GM23338 (cell line): ENCODE measurements at regions not wholly inside any gene's neighbourhood (a gene's known extent, or its start where the extent isn't known, plus 50 kb on each side); places are given as distances from the start of the nearest gene placed in this dataset.

Experiments used
- ATAC-seq: fragments of 200-7000 bp; cut with Tn5 transposase; 3 replicates; pipeline ENCODE4 v1.9.1; 2020
- DNase-seq: peaks from one replicate; pipeline ENCODE4 v3.0.0-alpha.2; 2015; ENCODE audit warnings: low spot score
- H2AFZ ChIP-seq: fragments of 200-600 bp; sonication (generic); 2 replicates; pipeline ENCODE4 v1.8.0; 2016; ENCODE audit warnings: antibody characterized with exemption, mild to moderate bottlenecking, moderate library complexity
- H3F3A ChIP-seq: fragments of 200-600 bp; sonication (generic); replicated peaks from 2 replicates; pipeline ENCODE4 v1.8.0; 2017; ENCODE audit warnings: antibody characterized with exemption, mixed run types, low read depth
- H3K27ac ChIP-seq: fragments of 200-600 bp; sonication (generic); 2 replicates; pipeline ENCODE4 v1.6.1; 2016; ENCODE audit warnings: low read depth
- H3K27me3 ChIP-seq: fragments of 200-600 bp; sonication (generic); 2 replicates; pipeline ENCODE4 v1.8.0; 2016; ENCODE audit warnings: mild to moderate bottlenecking, mixed run types, moderate library complexity; ENCODE audit not compliant: insufficient read depth
- H3K36me3 ChIP-seq: fragments of 200-600 bp; sonication (generic); 2 replicates; pipeline ENCODE4 v1.8.0; 2016; ENCODE audit warnings: mild to moderate bottlenecking; ENCODE audit not compliant: insufficient read depth
- H3K4me1 ChIP-seq: fragments of 200-600 bp; sonication (generic); 2 replicates; pipeline ENCODE4 v1.8.0; 2016; ENCODE audit warnings: mild to moderate bottlenecking, moderate library complexity; ENCODE audit not compliant: insufficient read depth
- H3K4me2 ChIP-seq: fragments of 200-600 bp; sonication (generic); 2 replicates; pipeline ENCODE4 v1.7.1; 2017; ENCODE audit warnings: mixed run types
- H3K4me3 ChIP-seq: fragments of 200-600 bp; sonication (generic); 2 replicates; pipeline ENCODE4 v1.6.1; 2016; ENCODE audit warnings: mixed run types
- H3K79me2 ChIP-seq: fragments of 200-600 bp; sonication (generic); replicated peaks from 2 replicates; pipeline ENCODE4 v1.8.0; 2017; ENCODE audit warnings: mild to moderate bottlenecking; ENCODE audit not compliant: insufficient read depth
- H3K9me2 ChIP-seq: fragments of 200-600 bp; sonication (generic); 2 replicates; pipeline ENCODE4 v1.8.0; 2017; ENCODE audit not compliant: insufficient read depth
- H4K20me1 ChIP-seq: fragments of 200-600 bp; sonication (generic); replicated peaks from 2 replicates; pipeline ENCODE4 v1.8.0; 2017; ENCODE audit warnings: mild to moderate bottlenecking; ENCODE audit not compliant: insufficient read depth
- H3K27ac Mint-ChIP-seq: 2 replicates; pipeline ENCODE4 v1.8.0; 2020; ENCODE audit warnings: inconsistent platforms, mild to moderate bottlenecking, moderate library complexity, mixed read lengths
- H3K27me3 Mint-ChIP-seq: 3 replicates; pipeline ENCODE4 v1.8.0; 2022; ENCODE audit warnings: low read depth, mild to moderate bottlenecking, moderate library complexity, mixed read lengths, inconsistent platforms; ENCODE audit not compliant: insufficient read depth, poor library complexity
- H3K36me3 Mint-ChIP-seq: 3 replicates; pipeline ENCODE4 v1.8.0; 2021; ENCODE audit warnings: low read depth, mild to moderate bottlenecking, inconsistent platforms, moderate library complexity, mixed read lengths
- H3K4me1 Mint-ChIP-seq: 3 replicates; pipeline ENCODE4 v1.8.0; 2020; ENCODE audit warnings: mild to moderate bottlenecking, inconsistent platforms, mixed read lengths
- H3K4me3 Mint-ChIP-seq: 3 replicates; pipeline ENCODE4 v1.8.0; 2021; ENCODE audit warnings: moderate library complexity, mild to moderate bottlenecking, inconsistent platforms, mixed read lengths
- H3K9me3 Mint-ChIP-seq: 3 replicates; pipeline ENCODE4 v1.8.0; 2020; ENCODE audit warnings: moderate library complexity, mild to moderate bottlenecking, inconsistent platforms, mixed read lengths
- CREB1 ChIP-seq: fragments of 250-450 bp; sonication (Bioruptor Pico); IDR thresholded peaks from 2 replicates; pipeline ENCODE4 v1.5.0; 2020; ENCODE audit warnings: low read depth, mild to moderate bottlenecking, moderate library complexity
- ETS1 ChIP-seq: IDR thresholded peaks from 2 replicates; pipeline ENCODE4 v1.6.1; 2016; ENCODE audit warnings: antibody characterized with exemption
- EZH2phosphoT487 ChIP-seq: fragments of 200-600 bp; sonication (generic); IDR thresholded peaks from one replicate; pipeline ENCODE4 v1.8.1; 2018; ENCODE audit warnings: antibody characterized with exemption; ENCODE audit not compliant: unreplicated experiment
- JUNB ChIP-seq: IDR thresholded peaks from one replicate; pipeline ENCODE4 v1.6.1; 2016; ENCODE audit warnings: antibody characterized with exemption; ENCODE audit not compliant: unreplicated experiment
- NANOG ChIP-seq: IDR thresholded peaks from 2 replicates; pipeline ENCODE4 v1.6.1; 2016; ENCODE audit warnings: antibody characterized with exemption, borderline replicate concordance
- POLR2AphosphoS5 ChIP-seq: IDR thresholded peaks from 2 replicates; pipeline ENCODE4 v1.6.1; 2016; ENCODE audit warnings: antibody characterized with exemption, low read depth
- STAT1 ChIP-seq: IDR thresholded peaks from one replicate; pipeline ENCODE4 v1.6.1; 2016; ENCODE audit warnings: antibody characterized with exemption; ENCODE audit not compliant: unreplicated experiment
- ZNF114 ChIP-seq: fragments of 250-450 bp; sonication (Bioruptor Pico); IDR thresholded peaks from 2 replicates; pipeline ENCODE4 v1.5.0; 2020; ENCODE audit warnings: mild to moderate bottlenecking, moderate library complexity
- ZNF331 ChIP-seq: fragments of 250-450 bp; sonication (Bioruptor Pico); IDR thresholded peaks from 2 replicates; pipeline ENCODE4 v1.5.0; 2020; ENCODE audit warnings: low read depth, mild to moderate bottlenecking, moderate library complexity
- ZNF462 ChIP-seq: fragments of 250-450 bp; sonication (Bioruptor Pico); IDR thresholded peaks from 2 replicates; pipeline ENCODE4 v1.5.0; 2020; ENCODE audit warnings: mild to moderate bottlenecking, moderate library complexity

DNA sequence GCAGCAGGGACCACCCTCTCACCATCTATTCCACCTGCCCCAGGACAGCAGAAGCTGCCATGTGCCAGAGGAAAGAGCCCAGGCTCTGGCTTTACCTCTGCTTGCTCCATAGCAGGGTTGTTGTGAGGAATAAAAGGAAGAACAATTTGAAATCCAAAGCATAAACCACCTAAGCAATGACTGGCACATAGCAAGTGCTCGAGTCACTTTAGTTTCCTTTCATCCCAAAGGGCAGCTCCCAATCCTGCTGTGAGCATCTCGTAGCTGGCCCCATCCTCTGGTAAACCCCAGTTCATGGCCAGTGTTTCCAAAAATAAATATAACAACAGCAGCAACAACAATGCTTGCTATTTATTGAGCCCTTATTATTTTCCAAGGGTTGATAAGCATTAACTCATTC lies 923.5 kb downstream of the EPHA4 start (continued):
- no peak for TF ChIP-seq ZNF462 (CRISPR knock-in tag)

DNA sequence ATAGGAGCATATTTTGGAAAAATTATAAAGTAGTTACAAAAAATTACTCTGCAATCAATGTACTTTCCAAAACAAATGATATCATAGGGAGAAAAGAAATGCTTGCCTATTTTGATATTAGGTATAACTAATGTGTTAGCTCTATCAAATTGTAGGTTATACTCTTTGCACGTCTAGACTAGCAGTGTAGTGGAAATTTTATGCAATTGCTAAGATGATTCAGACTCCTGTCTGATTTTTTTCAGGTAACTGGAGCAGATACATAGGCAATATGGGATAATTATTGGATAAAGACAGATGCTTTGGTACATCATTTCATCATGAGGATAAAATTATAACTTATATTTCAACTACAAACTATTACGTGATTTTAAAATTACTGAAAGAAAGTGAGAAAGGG lies 918.3 kb downstream of the EPHA4 start:
- Histone ChIP-seq H4K20me1 (no peaks in the 10 kb centered on the region), H3K36me3 (no peaks in the 10 kb centered on the region), H3K4me3 (no peak overlapping the region), H3K4me1 (no peaks in the 10 kb centered on the region), H3K27ac (no peak overlapping the region), H2AFZ (no peak overlapping the region), H3K27me3 (no peaks in the 10 kb centered on the region), H3K4me2 (no peak overlapping the region), H3F3A (no peaks in the 10 kb centered on the region), H3K9me2 (no peaks in the 10 kb centered on the region; the same call in none of the 2 replicates), H3K79me2 (no peaks in the 10 kb centered on the region)
- DNase-seq (no peak), ATAC-seq (no peak)
- H3K4me1 Mint-ChIP-seq = 0 out of 3 replicates have a peak, but pooled peaks cover 2% of the 10 kb centered on the region
- no peaks in the 10 kb centered on the region for H3K9me3 Mint-ChIP-seq
- H3K36me3 Mint-ChIP-seq = no peaks in the 10 kb centered on the region
- H3K27me3 Mint-ChIP-seq = no peaks in the 10 kb centered on the region
- H3K27ac Mint-ChIP-seq = no peak overlapping the region
- H3K4me3 Mint-ChIP-seq = no peak overlapping the region
- TF ChIP-seq ZNF462 (CRISPR knock-in tag) (no peak), ETS1 (no peak), CREB1 (CRISPR knock-in tag) (no peak), ZNF114 (no peak), NANOG (no peak), STAT1 (no peak), ZNF331 (no peak), POLR2AphosphoS5 (no peak), JUNB (no peak), EZH2phosphoT487 (no peak)
